Osteoblast (primary cell): ENCODE measurements at regions not wholly inside any gene's neighbourhood (a gene's known extent, or its start where the extent isn't known, plus 50 kb on each side); places are given as distances from the start of the nearest gene placed in this dataset.

ENCODE experiments used
- DNase-seq: peaks from one replicate; pipeline ENCODE4 v3.0.0; 2011; ENCODE audit warnings: low spot score, mixed read lengths; ENCODE audit not compliant: insufficient read length; ENCODE audit errors: missing footprints
- H2AFZ ChIP-seq: 2 replicates; pipeline ENCODE4 v1.6.0; 2011; ENCODE audit warnings: mild to moderate bottlenecking, low read length
- H3K27ac ChIP-seq: 2 replicates; pipeline ENCODE4 v1.5.1; 2011; ENCODE audit warnings: mild to moderate bottlenecking, low read depth, low read length, moderate library complexity
- H3K27me3 ChIP-seq: 2 replicates; pipeline ENCODE4 v1.6.0; 2012; ENCODE audit warnings: mild to moderate bottlenecking, control low read depth, inconsistent platforms, low read length, moderate library complexity; ENCODE audit not compliant: insufficient read depth
- H3K36me3 ChIP-seq: 2 replicates; pipeline ENCODE4 v1.5.1; 2011; ENCODE audit warnings: mild to moderate bottlenecking, low read length, control low read depth, moderate library complexity; ENCODE audit not compliant: insufficient read depth
- H3K4me1 ChIP-seq: 2 replicates; pipeline ENCODE4 v1.5.1; 2011; ENCODE audit warnings: mild to moderate bottlenecking, low read length, control low read depth, moderate library complexity; ENCODE audit not compliant: insufficient read depth
- H3K4me2 ChIP-seq: 2 replicates; pipeline ENCODE4 v1.6.0; 2011; ENCODE audit warnings: mild to moderate bottlenecking, low read length; ENCODE audit not compliant: insufficient read depth
- H3K4me3 ChIP-seq: fragments of 200-600 bp; sonication (generic); 3 replicates; pipeline ENCODE4 v1.5.1; 2012; ENCODE audit warnings: mild to moderate bottlenecking, low read length, inconsistent platforms; ENCODE audit not compliant: insufficient read depth
- H3K79me2 ChIP-seq: 2 replicates; pipeline ENCODE4 v1.6.0; 2012; ENCODE audit warnings: mild to moderate bottlenecking, low read length, control low read depth, inconsistent platforms; ENCODE audit not compliant: insufficient read depth
- H3K9me3 ChIP-seq: 2 replicates; pipeline ENCODE4 v1.5.1; 2011; ENCODE audit warnings: low read depth, low read length, control low read depth
- H4K20me1 ChIP-seq: 2 replicates; pipeline ENCODE4 v1.6.0; 2012; ENCODE audit warnings: mild to moderate bottlenecking, low read length, control low read depth; ENCODE audit not compliant: insufficient read depth
- CTCF ChIP-seq: IDR thresholded peaks from 2 replicates; pipeline ENCODE4 v1.5.1; 2011; ENCODE audit warnings: mild to moderate bottlenecking, low read depth, low read length, moderate library complexity; ENCODE audit errors: extremely low read depth

- Histone ChIP-seq H2AFZ (no peak overlapping the region), H3K4me3 (no peak overlapping the region), H3K4me2 (no peak overlapping the region), H3K4me1 (no peaks in the 10 kb centered on the region), H4K20me1 (no peaks in the 10 kb centered on the region), H3K27ac (no peak overlapping the region), H3K36me3 (no peaks in the 10 kb centered on the region), H3K9me3 (no peaks in the 10 kb centered on the region), H3K79me2 (no peaks in the 10 kb centered on the region), H3K27me3 (no peaks in the 10 kb centered on the region)
- no peak for DNase-seq
- TF ChIP-seq CTCF, result no peak
Observed at GRCh38 chr2:7982054-7982453, 699.8 kb upstream of the ID2 start.

- no peaks in the 10 kb centered on the region for H3K27me3 ChIP-seq
- TF ChIP-seq CTCF, result no peak
- H2AFZ ChIP-seq, result no peak overlapping the region
- no peaks in the 10 kb centered on the region for H4K20me1 ChIP-seq
- H3K36me3 ChIP-seq, result no peaks in the 10 kb centered on the region
- H3K9me3 ChIP-seq, result no peaks in the 10 kb centered on the region
- no peak for DNase-seq
- H3K4me1 ChIP-seq, result no peaks in the 10 kb centered on the region
- H3K4me2 ChIP-seq, result no peak overlapping the region
- H3K27ac ChIP-seq, result no peak overlapping the region
- H3K79me2 ChIP-seq, result no peaks in the 10 kb centered on the region
- H3K4me3 ChIP-seq, result no peak overlapping the region
Observed at GRCh38 chr2:7983451-7983850, 698.4 kb upstream of the ID2 start.

- no peaks in the 10 kb centered on the region for H3K79me2 ChIP-seq
- no peaks in the 10 kb centered on the region for H3K9me3 ChIP-seq
- no peak for TF ChIP-seq CTCF
Observed at GRCh38 chr2:7983912-7984311, 697.9 kb upstream of the ID2 start.

GRCh38 chr2:7984693-7985353, 697.0 kb upstream of the ID2 start:
- H2AFZ ChIP-seq, result no peak overlapping the region
- no peak overlapping the region for H3K4me2 ChIP-seq
- H3K4me1 ChIP-seq, result no peaks in the 10 kb centered on the region
- H3K27me3 ChIP-seq, result no peaks in the 10 kb centered on the region
- H4K20me1 ChIP-seq, result no peaks in the 10 kb centered on the region
- H3K36me3 ChIP-seq, result no peaks in the 10 kb centered on the region
- no peak for DNase-seq
- no peaks in the 10 kb centered on the region for H3K9me3 ChIP-seq
- no peak overlapping the region for H3K4me3 ChIP-seq
- H3K27ac ChIP-seq, result no peak overlapping the region
- H3K79me2 ChIP-seq, result no peaks in the 10 kb centered on the region
- no peak for TF ChIP-seq CTCF

More at GRCh38 chr2:7983912-7984311, 697.9 kb upstream of the ID2 start:
- H3K4me2 ChIP-seq, result no peak overlapping the region
- no peaks in the 10 kb centered on the region for H3K4me1 ChIP-seq
- H3K4me3 ChIP-seq, result no peak overlapping the region
- no peak overlapping the region for H2AFZ ChIP-seq
- H4K20me1 ChIP-seq, result no peaks in the 10 kb centered on the region
- DNase-seq, result no peak
- no peaks in the 10 kb centered on the region for H3K27me3 ChIP-seq
- H3K27ac ChIP-seq, result no peak overlapping the region
- no peaks in the 10 kb centered on the region for H3K36me3 ChIP-seq
